HG03097 (cell line): ENCODE measurements at regions not wholly inside any gene's neighbourhood (a gene's known extent, or its start where the extent isn't known, plus 50 kb on each side); places are given as distances from the start of the nearest gene placed in this dataset.
"Not testable (repeated sequence)": the region's sequence is repeated elsewhere in the genome, so short reads cannot be mapped to it uniquely, and the experiment has no call there.

Source experiments
- ATAC-seq: cut with Tn5 transposase; IDR thresholded peaks from one replicate; pipeline ENCODE4 v1.9.1; 2021; ENCODE audit not compliant: unreplicated experiment, low FRiP score

GRCh38 chr18:22563164-22563583 lies 145.5 kb upstream of the CTAGE1 start:
- ATAC-seq = peak; percentile 73

GRCh38 chr18:22564036-22564435 lies 146.3 kb upstream of the CTAGE1 start:
- no peak for ATAC-seq

GRCh38 chr18:22566703-22567420 lies 149.1 kb upstream of the CTAGE1 start:
- ATAC-seq = no peak

- no peak for ATAC-seq
Observed at GRCh38 chr18:22567794-22568193, 150.1 kb upstream of the CTAGE1 start.

GRCh38 chr18:22570492-22570891 lies 152.8 kb upstream of the CTAGE1 start:
- no peak for ATAC-seq

- no peak for ATAC-seq
Observed at GRCh38 chr18:22572341-22572740, 154.6 kb upstream of the CTAGE1 start.

- ATAC-seq = no peak
Observed at GRCh38 chr18:22579271-22579670, 161.6 kb upstream of the CTAGE1 start.

- ATAC-seq = no peak
Observed at GRCh38 chr18:22585333-22585732, 167.6 kb upstream of the CTAGE1 start.

- no peak for ATAC-seq
Observed at GRCh38 chr18:22585821-22586220, 168.1 kb upstream of the CTAGE1 start.

GRCh38 chr18:22591222-22591621 lies 173.5 kb upstream of the CTAGE1 start:
- ATAC-seq = no peak

GRCh38 chr18:22594155-22594690 lies 176.5 kb upstream of the CTAGE1 start:
- ATAC-seq = no peak

GRCh38 chr18:22601481-22601880 lies 183.8 kb upstream of the CTAGE1 start:
- ATAC-seq = no peak

- ATAC-seq = not testable (repeated sequence)
Observed at GRCh38 chr18:22602456-22602855, 184.7 kb upstream of the CTAGE1 start.

GRCh38 chr18:22603902-22604301 lies 186.2 kb upstream of the CTAGE1 start:
- ATAC-seq = no peak

GRCh38 chr18:22604390-22604985 lies 186.8 kb upstream of the CTAGE1 start:
- ATAC-seq = no peak

GRCh38 chr18:22604986-22605421 lies 187.3 kb upstream of the CTAGE1 start:
- ATAC-seq = no peak

GRCh38 chr18:22605736-22606135 lies 188.0 kb upstream of the CTAGE1 start:
- ATAC-seq = no peak

- no peak for ATAC-seq
Observed at GRCh38 chr18:22606563-22607283, 189.0 kb upstream of the CTAGE1 start.

GRCh38 chr18:22607284-22607635 lies 189.5 kb upstream of the CTAGE1 start:
- no peak for ATAC-seq

- no peak for ATAC-seq
Observed at GRCh38 chr18:22608847-22609246, 191.1 kb upstream of the CTAGE1 start.

GRCh38 chr18:22609642-22610041 lies 191.9 kb upstream of the CTAGE1 start:
- ATAC-seq = no peak
